Colon (tissue), 2 donors: ENCODE measurements at regions not wholly inside any gene's neighbourhood (a gene's known extent, or its start where the extent isn't known, plus 50 kb on each side); places are given as distances from the start of the nearest gene placed in this dataset.
"Not testable (repeated sequence)": the region's sequence is repeated elsewhere in the genome, so short reads cannot be mapped to it uniquely, and the experiment has no call there.

Source experiments
- FAIRE-seq: peaks from 2 replicates; lab custom pipeline; 2012; peaks lifted over from hg19 to GRCh38; lab: Jason Lieb, UNC
- donor health status: control.
- donor health status: control.

GRCh38 chr1:2950926-2951305, 70.4 kb upstream of the ACTRT2 start:
- FAIRE-seq = no peak

- FAIRE-seq = no peak
Measured at GRCh38 chr1:2951856-2952255, 69.4 kb upstream of the ACTRT2 start.

GRCh38 chr1:2952371-2952770, 68.9 kb upstream of the ACTRT2 start:
- FAIRE-seq = no peak

- FAIRE-seq = no peak
Measured at GRCh38 chr1:2952992-2953391, 68.3 kb upstream of the ACTRT2 start.

- FAIRE-seq = no peak
Measured at GRCh38 chr1:2953688-2954285, 67.5 kb upstream of the ACTRT2 start.

GRCh38 chr1:2955652-2956051, 65.6 kb upstream of the ACTRT2 start:
- FAIRE-seq = no peak

GRCh38 chr1:2956576-2956975, 64.7 kb upstream of the ACTRT2 start:
- no peak for FAIRE-seq

- peak; percentile 18 for FAIRE-seq
Measured at GRCh38 chr1:2957329-2957728, 63.9 kb upstream of the ACTRT2 start.

- FAIRE-seq = not testable (repeated sequence)
Measured at GRCh38 chr1:2959881-2960280, 61.4 kb upstream of the ACTRT2 start.

- FAIRE-seq = no peak
Measured at GRCh38 chr1:2961081-2961480, 60.2 kb upstream of the ACTRT2 start.

- FAIRE-seq = no peak
Measured at GRCh38 chr1:2961661-2962060, 59.6 kb upstream of the ACTRT2 start.

GRCh38 chr1:2962061-2962460, 59.2 kb upstream of the ACTRT2 start:
- no peak for FAIRE-seq

- FAIRE-seq = no peak
Measured at GRCh38 chr1:2962541-2962940, 58.7 kb upstream of the ACTRT2 start.

- FAIRE-seq = no peak
Measured at GRCh38 chr1:2962946-2963345, 58.3 kb upstream of the ACTRT2 start.

GRCh38 chr1:2965676-2966075, 55.6 kb upstream of the ACTRT2 start:
- FAIRE-seq = no peak

GRCh38 chr1:2966449-2967328, 54.6 kb upstream of the ACTRT2 start:
- no peak for FAIRE-seq

GRCh38 chr1:2967329-2967725, 53.9 kb upstream of the ACTRT2 start:
- no peak for FAIRE-seq

- no peak for FAIRE-seq
Measured at GRCh38 chr1:2967881-2968280, 53.4 kb upstream of the ACTRT2 start.

GRCh38 chr1:2968471-2968881, 52.8 kb upstream of the ACTRT2 start:
- FAIRE-seq = no peak

GRCh38 chr1:2969011-2969844, 52.0 kb upstream of the ACTRT2 start:
- no peak for FAIRE-seq

GRCh38 chr1:2969845-2970291, 51.4 kb upstream of the ACTRT2 start:
- no peak for FAIRE-seq

- FAIRE-seq = no peak
Measured at GRCh38 chr1:2970311-2971071, 50.8 kb upstream of the ACTRT2 start.
